GM18505 (cell line): ENCODE measurements at regions not wholly inside any gene's neighbourhood (a gene's known extent, or its start where the extent isn't known, plus 50 kb on each side); places are given as distances from the start of the nearest gene placed in this dataset.
A peak's percentile ranks its signal among the peaks of the same experiment; 100 is the strongest.

Source experiments
- ATAC-seq: cut with Tn5 transposase; IDR thresholded peaks from one replicate; pipeline ENCODE4 v1.9.1; 2021; ENCODE audit not compliant: unreplicated experiment
- POLR2A ChIP-seq: IDR thresholded peaks from 4 replicates; pipeline ENCODE4 v1.6.1; 2011; ENCODE audit warnings: borderline replicate concordance; ENCODE audit not compliant: insufficient read depth, insufficient read length; ENCODE audit errors: extremely low read depth

DNA sequence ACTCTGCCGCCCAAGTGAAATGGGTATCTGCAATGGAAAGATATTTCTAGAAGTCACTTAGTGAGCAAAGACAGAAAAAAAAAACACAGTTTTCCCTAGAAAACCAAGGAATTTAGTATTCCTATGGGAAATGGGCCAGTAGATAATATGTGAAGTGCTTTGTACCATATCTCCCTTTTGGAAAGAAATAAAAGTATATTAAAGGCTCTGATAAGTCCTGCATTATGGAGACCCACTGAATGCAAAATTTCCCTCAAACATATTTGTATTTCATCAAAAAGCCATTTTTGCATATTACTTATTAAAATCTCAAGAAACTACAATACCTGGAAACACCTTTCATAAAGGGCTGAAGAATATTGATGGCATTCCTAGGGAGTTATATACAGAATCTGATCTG, 51.6 kb upstream of the DYNLRB2 start:
- TF ChIP-seq POLR2A, result no peak
- no peak for ATAC-seq

DNA sequence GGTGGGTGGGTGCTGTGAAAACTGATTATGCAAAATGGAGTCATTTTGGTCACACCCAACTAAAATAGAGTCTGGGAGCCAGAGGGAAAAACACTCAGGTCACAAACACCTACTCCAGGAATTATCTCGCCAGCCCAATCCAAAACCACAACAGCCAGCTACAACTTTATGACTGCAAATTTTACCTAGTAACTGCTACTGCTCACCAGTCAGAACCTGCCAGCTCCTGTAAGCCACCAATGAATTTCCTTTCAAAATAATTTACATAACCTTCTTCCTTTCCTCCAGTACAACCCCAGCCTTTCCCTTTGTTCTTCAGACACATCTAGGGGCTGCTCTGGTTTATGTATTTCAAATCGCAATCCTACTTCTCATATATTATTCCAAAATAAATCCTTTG, 52.6 kb upstream of the DYNLRB2 start:
- no peak for TF ChIP-seq POLR2A

DNA sequence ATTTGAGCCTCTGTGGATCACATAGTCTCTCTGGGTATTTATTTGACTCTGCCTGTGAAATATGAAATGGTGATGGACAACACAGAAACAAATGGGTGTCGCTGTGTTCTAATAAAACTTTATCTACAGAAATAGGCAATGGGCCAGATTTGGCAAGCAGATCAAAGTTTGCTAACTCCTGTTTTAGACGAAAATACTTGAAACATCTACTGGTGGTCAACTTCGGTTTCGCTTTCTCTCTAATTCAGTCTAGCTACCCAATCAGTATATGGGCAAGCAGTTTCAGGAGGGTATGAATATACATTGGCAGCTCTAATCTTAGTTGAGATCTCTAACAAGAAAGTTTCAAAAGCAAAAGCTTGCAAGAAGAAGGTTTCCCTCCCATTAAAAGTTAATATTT, 60.1 kb upstream of the DYNLRB2 start:
- TF ChIP-seq POLR2A, result no peak
- ATAC-seq, result no peak

More for the DNA sequence above, 52.6 kb upstream of the DYNLRB2 start:
- ATAC-seq, result no peak

- no peak for TF ChIP-seq POLR2A
- ATAC-seq, result no peak
Observed at GRCh38 chr16:80477838-80478237, 63.0 kb upstream of the DYNLRB2 start.

- ATAC-seq, result no peak
- TF ChIP-seq POLR2A, result no peak
Observed at GRCh38 chr16:80468029-80468428, 72.8 kb upstream of the DYNLRB2 start.

DNA sequence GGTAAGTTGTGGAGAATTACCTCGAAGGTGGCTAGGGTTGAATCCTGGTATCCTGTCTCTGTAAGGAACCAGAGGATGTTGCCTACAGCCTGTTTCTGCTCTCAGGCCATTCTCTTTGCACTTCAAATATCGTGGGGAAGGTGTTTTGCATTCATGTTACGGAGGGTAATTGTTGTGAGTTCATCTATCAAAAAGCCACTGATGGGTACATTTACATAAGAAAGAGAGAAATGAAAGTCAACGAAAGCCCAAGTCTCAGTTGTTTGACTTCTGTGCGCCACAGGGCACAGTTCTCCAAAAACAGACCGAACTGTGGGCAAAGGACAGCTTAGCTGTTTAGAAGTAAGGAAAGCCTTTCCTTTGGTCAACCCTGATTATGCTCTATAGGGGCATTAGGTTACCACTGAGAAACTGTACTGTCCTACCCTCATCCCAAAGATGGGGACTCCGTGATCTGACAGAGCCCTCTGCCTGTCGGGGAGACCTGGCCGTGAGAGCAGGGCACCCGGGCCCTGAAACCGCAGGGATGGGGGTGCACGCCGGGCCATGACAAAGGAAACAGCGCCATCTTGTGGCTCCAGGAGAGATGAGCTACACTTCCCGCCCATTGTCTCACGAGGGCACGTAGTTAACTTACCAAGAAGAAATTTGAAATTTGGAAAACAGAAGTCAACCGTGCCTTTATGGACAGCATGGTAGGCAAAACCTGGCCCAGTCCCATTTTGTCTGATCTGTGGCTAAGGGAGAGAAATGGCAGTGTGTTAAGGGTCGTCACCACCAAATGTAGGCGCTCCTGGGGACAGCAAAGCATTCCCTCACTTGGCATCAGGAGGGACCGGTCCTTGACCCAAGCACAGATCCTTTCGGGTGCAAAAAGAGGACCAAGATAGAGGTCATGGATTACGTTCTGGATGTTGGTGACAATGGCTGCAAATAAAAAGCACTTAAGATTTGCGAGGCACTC, 74.5 kb upstream of the DYNLRB2 start:
- TF ChIP-seq POLR2A, result no peak
- peak; percentile 84 for ATAC-seq

GRCh38 chr16:80463751-80464495, 76.9 kb upstream of the DYNLRB2 start:
- ATAC-seq, result no peak
- no peak for TF ChIP-seq POLR2A

GRCh38 chr16:80463326-80463725, 77.5 kb upstream of the DYNLRB2 start:
- no peak for TF ChIP-seq POLR2A
- no peak for ATAC-seq

- no peak for ATAC-seq
- TF ChIP-seq POLR2A, result no peak
Observed at GRCh38 chr16:80462917-80463316, 77.9 kb upstream of the DYNLRB2 start.

DNA sequence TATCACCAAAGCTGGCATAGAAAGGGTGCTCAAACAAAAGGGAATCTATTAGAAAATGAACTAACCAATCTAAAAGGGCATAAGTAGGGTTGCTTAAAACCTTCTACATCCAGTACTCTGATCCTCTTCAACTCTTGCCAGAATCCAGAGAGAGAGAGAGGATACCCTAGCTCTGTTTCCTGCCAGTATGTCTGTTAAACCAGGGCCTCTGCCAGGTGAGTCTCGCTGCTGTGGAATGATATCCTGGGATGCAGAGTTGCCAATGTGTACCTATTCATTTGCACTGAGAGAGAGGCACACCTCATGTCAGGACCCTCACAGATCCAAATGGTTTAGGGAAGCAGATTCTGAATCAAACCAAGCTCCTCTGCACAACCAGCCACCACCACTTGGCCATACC, 79.8 kb upstream of the DYNLRB2 start:
- no peak for TF ChIP-seq POLR2A
- no peak for ATAC-seq

- no peak for ATAC-seq
- TF ChIP-seq POLR2A, result no peak
Observed at GRCh38 chr16:80459966-80460365, 80.8 kb upstream of the DYNLRB2 start.

GRCh38 chr16:80459331-80459777, 81.4 kb upstream of the DYNLRB2 start:
- TF ChIP-seq POLR2A, result no peak

GRCh38 chr16:80457871-80458270, 82.9 kb upstream of the DYNLRB2 start:
- ATAC-seq, result no peak

More at GRCh38 chr16:80459331-80459777, 81.4 kb upstream of the DYNLRB2 start:
- no peak for ATAC-seq

More at GRCh38 chr16:80457871-80458270, 82.9 kb upstream of the DYNLRB2 start:
- no peak for TF ChIP-seq POLR2A
